Loucy (cell line): ENCODE measurements at regions not wholly inside any gene's neighbourhood (a gene's known extent, or its start where the extent isn't known, plus 50 kb on each side); places are given as distances from the start of the nearest gene placed in this dataset.
"Not testable (repeated sequence)": the region's sequence is repeated elsewhere in the genome, so short reads cannot be mapped to it uniquely, and the experiment has no call there.

Experiments used
- H2AFZ ChIP-seq: fragments of 200-600 bp; sonication (generic); 2 replicates; pipeline ENCODE4 v1.6.0; 2016; ENCODE audit warnings: antibody characterized with exemption, mild to moderate bottlenecking, low read length, moderate library complexity
- H3F3A ChIP-seq: fragments of 200-600 bp; 2 replicates; pipeline ENCODE4 v1.6.0; 2016; ENCODE audit warnings: antibody characterized with exemption, low read depth, mild to moderate bottlenecking
- H3K27me3 ChIP-seq: fragments of 200-600 bp; sonication (generic); 2 replicates; pipeline ENCODE4 v1.6.1; 2014; ENCODE audit warnings: low read length, mild to moderate bottlenecking; ENCODE audit not compliant: insufficient read depth, poor library complexity, severe bottlenecking
- H3K36me3 ChIP-seq: fragments of 200-600 bp; sonication (generic); 2 replicates; pipeline ENCODE4 v1.6.1; 2016; ENCODE audit warnings: low read length; ENCODE audit not compliant: insufficient read depth
- H3K4me1 ChIP-seq: fragments of 200-600 bp; sonication (generic); 2 replicates; pipeline ENCODE4 v1.5.1; 2014; ENCODE audit warnings: low read length, mild to moderate bottlenecking; ENCODE audit not compliant: insufficient read depth, poor library complexity, severe bottlenecking
- H3K4me2 ChIP-seq: fragments of 200-600 bp; sonication (generic); 2 replicates; pipeline ENCODE4 v1.6.0; 2014; ENCODE audit warnings: antibody characterized with exemption, low read length, low read depth, mild to moderate bottlenecking; ENCODE audit not compliant: poor library complexity, severe bottlenecking
- H3K4me3 ChIP-seq: fragments of 200-600 bp; sonication (generic); 2 replicates; pipeline ENCODE4 v1.5.1; 2014; ENCODE audit warnings: low read length, mild to moderate bottlenecking, mixed read lengths; ENCODE audit not compliant: poor library complexity, severe bottlenecking
- H3K79me2 ChIP-seq: fragments of 200-600 bp; sonication (generic); 2 replicates; pipeline ENCODE4 v1.6.1; 2014; ENCODE audit warnings: low read length; ENCODE audit not compliant: insufficient read depth
- H3K9ac ChIP-seq: fragments of 200-600 bp; sonication (generic); 2 replicates; pipeline ENCODE4 v1.6.0; 2014; ENCODE audit warnings: mild to moderate bottlenecking, low read depth, low read length, moderate library complexity; ENCODE audit not compliant: poor library complexity, severe bottlenecking
- H3K9me2 ChIP-seq: fragments of 200-600 bp; sonication (generic); replicated peaks from 2 replicates; pipeline ENCODE4 v1.6.1; 2016; ENCODE audit warnings: low read depth, low read length, mixed read lengths
- H3K9me3 ChIP-seq: fragments of 200-600 bp; sonication (generic); 2 replicates; pipeline ENCODE4 v1.6.1; 2014; ENCODE audit warnings: mild to moderate bottlenecking, antibody characterized with exemption, low read length, low read depth; ENCODE audit not compliant: insufficient read depth
- H4K20me1 ChIP-seq: fragments of 200-600 bp; sonication (generic); 2 replicates; pipeline ENCODE4 v1.6.0; 2014; ENCODE audit warnings: antibody characterized with exemption, low read length, mild to moderate bottlenecking; ENCODE audit not compliant: insufficient read depth, poor library complexity, severe bottlenecking
- CTCF ChIP-seq: fragments of 200-600 bp; sonication (generic); conservative IDR thresholded peaks from 2 replicates; pipeline ENCODE4 v1.5.1; 2014; ENCODE audit warnings: mild to moderate bottlenecking, antibody characterized with exemption, low read length
- EZH2phosphoT487 ChIP-seq: fragments of 200-600 bp; IDR thresholded peaks from 2 replicates; pipeline ENCODE4 v1.6.1; 2018; ENCODE audit warnings: antibody characterized with exemption, mild to moderate bottlenecking, moderate library complexity, borderline replicate concordance

- Histone ChIP-seq H3K4me3 (no peak overlapping the region), H3K79me2 (no peaks in the 10 kb centered on the region), H2AFZ (no peak overlapping the region), H4K20me1 (no peaks in the 10 kb centered on the region), H3K27me3 (no peaks in the 10 kb centered on the region), H3K9ac (no peak overlapping the region), H3K9me3 (no peaks in the 10 kb centered on the region), H3K4me2 (no peak overlapping the region), H3K4me1 (no peaks in the 10 kb centered on the region), H3K36me3 (no peaks in the 10 kb centered on the region), H3F3A (no peaks in the 10 kb centered on the region), H3K9me2 (no peaks in the 10 kb centered on the region)
- TF ChIP-seq CTCF (no peak), EZH2phosphoT487 (no peak)
These were observed 71.9 kb upstream of the CDON start for GRCh38 chr11:126134461-126135155.

GRCh38 chr11:126133901-126134300, 71.2 kb upstream of the CDON start:
- Histone ChIP-seq H4K20me1 (no peaks in the 10 kb centered on the region), H3K27me3 (no peaks in the 10 kb centered on the region), H2AFZ (no peak overlapping the region), H3K4me3 (no peak overlapping the region), H3K9ac (no peak overlapping the region), H3K4me1 (no peaks in the 10 kb centered on the region), H3K9me3 (no peaks in the 10 kb centered on the region), H3K36me3 (no peaks in the 10 kb centered on the region), H3K79me2 (no peaks in the 10 kb centered on the region), H3F3A (no peaks in the 10 kb centered on the region), H3K9me2 (no peaks in the 10 kb centered on the region), H3K4me2 (no peak overlapping the region)
- TF ChIP-seq CTCF (no peak), EZH2phosphoT487 (no peak)

- no peaks in the 10 kb centered on the region for H3K27me3 ChIP-seq
- no peaks in the 10 kb centered on the region for H3K36me3 ChIP-seq
- no peaks in the 10 kb centered on the region for H3F3A ChIP-seq
- H3K9ac ChIP-seq: no peak overlapping the region
- TF ChIP-seq CTCF: no peak
- TF ChIP-seq EZH2phosphoT487: no peak
- H4K20me1 ChIP-seq: no peaks in the 10 kb centered on the region
- no peak overlapping the region for H2AFZ ChIP-seq
- no peaks in the 10 kb centered on the region for H3K79me2 ChIP-seq
- no peak overlapping the region for H3K4me3 ChIP-seq
- H3K9me3 ChIP-seq: no peaks in the 10 kb centered on the region
- H3K4me2 ChIP-seq: no peak overlapping the region
- no peaks in the 10 kb centered on the region for H3K4me1 ChIP-seq
- H3K9me2 ChIP-seq: no peaks in the 10 kb centered on the region
These were observed 69.7 kb upstream of the CDON start for GRCh38 chr11:126132319-126132718.

GRCh38 chr11:126130781-126131180, 68.1 kb upstream of the CDON start:
- H3K4me3 ChIP-seq, H3K36me3 ChIP-seq, H3F3A ChIP-seq, H3K4me2 ChIP-seq, H2AFZ ChIP-seq, H4K20me1 ChIP-seq, H3K79me2 ChIP-seq, H3K4me1 ChIP-seq, H3K9ac ChIP-seq, H3K27me3 ChIP-seq, H3K9me2 ChIP-seq, H3K9me3 ChIP-seq: not testable (repeated sequence)
